ENCODE measurements at regions not wholly inside any gene's neighbourhood (a gene's known extent, or its start where the extent isn't known, plus 50 kb on each side); places are given as distances from the start of the nearest gene placed in this dataset.
A peak's percentile ranks its signal among the peaks of the same experiment; 100 is the strongest.

GRCh38 chr21:35259457-35259856 is 210.4 kb upstream of the RUNX1 start:
- ATAC-seq (no peak), DNase-seq (no peak)
- H3K36me3 ChIP-seq = no peaks in the 10 kb centered on the region
- WGBS, 4 donors = 48 to 63% (median 60%) methylated on average over 2 of the region's 2 CpGs
- H3K9me3 ChIP-seq = peaks cover 0 to 16% (median 0%) of the 10 kb centered on the region in 12 donors
- H3K4me3 ChIP-seq = no peak overlapping the region
- TF ChIP-seq CTCF (IDR thresholded peaks at IDR 0.05) (no peak), POLR2A (IDR thresholded peaks at IDR 0.05) (no peak)
- peaks cover 4 to 25% (median 18%) of the 10 kb centered on the region in 12 donors for H3K4me1 ChIP-seq
- H3K27ac ChIP-seq = no peak overlapping the region
- H3K27me3 ChIP-seq = no peaks in the 10 kb centered on the region
- intact Hi-C loops (cut with DNase I) = loop anchor here in 1 of 10 donors (5.0 kb wide), 1 partner anchor 47 kb away; no protein-coding TSS in a partner anchor

- Histone ChIP-seq H3K27ac (no peak overlapping the region), H3K4me3 (no peak overlapping the region), H3K27me3 (no peaks in the 10 kb centered on the region), H3K4me1 (peaks cover 4 to 29% (median 18%) of the 10 kb centered on the region in 12 donors), H3K9me3 (peaks cover 0 to 16% (median 0%) of the 10 kb centered on the region in 12 donors), H3K36me3 (no peaks in the 10 kb centered on the region)
- ATAC-seq = no peak
- no peak for DNase-seq
- no peak for TF ChIP-seq CTCF (IDR thresholded peaks at IDR 0.05)
- TF ChIP-seq POLR2A (IDR thresholded peaks at IDR 0.05) = no peak
- intact Hi-C loops (cut with DNase I) = loop anchor here in 1 of 10 donors (5.0 kb wide), 1 partner anchor 46 kb away; no protein-coding TSS in a partner anchor
- WGBS, 4 donors = 87 to 92% (median 88%) methylated on average over 6 of the region's 6 CpGs
Measured at GRCh38 chr21:35258521-35258920, 209.4 kb upstream of the RUNX1 start.

GRCh38 chr21:35257413-35257812 is 208.3 kb upstream of the RUNX1 start:
- Histone ChIP-seq H3K4me3 (no peak overlapping the region), H3K36me3 (no peaks in the 10 kb centered on the region), H3K4me1 (peaks cover 4 to 29% (median 18%) of the 10 kb centered on the region in 12 donors), H3K27me3 (no peaks in the 10 kb centered on the region), H3K9me3 (peaks cover 0 to 16% (median 0%) of the 10 kb centered on the region in 12 donors), H3K27ac (peak overlapping the region in 10 of 12 donors; percentile 40 to 80 (median 66))
- TF ChIP-seq CTCF (IDR thresholded peaks at IDR 0.05) = no peak
- no peak for TF ChIP-seq POLR2A (IDR thresholded peaks at IDR 0.05)
- 19 to 34% (median 29%) methylated on average over 2 of the region's 2 CpGs for WGBS, 4 donors
- intact Hi-C loops (cut with DNase I) = loop anchor here in 1 of 10 donors (5.0 kb wide), 1 partner anchor 45 kb away; no protein-coding TSS in a partner anchor
- peak; percentile 14 to 63 (median 37) for ATAC-seq
- DNase-seq = peak; percentile 32 to 81 (median 59)

- H3K36me3 ChIP-seq = no peaks in the 10 kb centered on the region
- H3K4me1 ChIP-seq = peaks cover 4 to 29% (median 18%) of the 10 kb centered on the region in 12 donors
- peak overlapping the region in 8 of 12 donors; percentile 3 to 34 (median 14) for H3K4me3 ChIP-seq
- peak overlapping the region in 11 of 12 donors; percentile 40 to 80 (median 64) for H3K27ac ChIP-seq
- peaks cover 0 to 16% (median 0%) of the 10 kb centered on the region in 12 donors for H3K9me3 ChIP-seq
- peak; percentile 81 to 94 (median 82) for DNase-seq
- no peaks in the 10 kb centered on the region for H3K27me3 ChIP-seq
- 8 to 16% (median 13%) methylated on average over 10 of the region's 10 CpGs for WGBS, 4 donors
- peak; percentile 90 to 98 (median 96) for ATAC-seq
- TF ChIP-seq CTCF (IDR thresholded peaks at IDR 0.05) = no peak
- no peak for TF ChIP-seq POLR2A (IDR thresholded peaks at IDR 0.05)
- intact Hi-C loops (cut with DNase I) = loop anchor here in 1 of 10 donors (5.0 kb wide), 1 partner anchor 44 kb away; no protein-coding TSS in a partner anchor
Measured at GRCh38 chr21:35256468-35256988, 207.4 kb upstream of the RUNX1 start.

Data from heart left ventricle (tissue), 16 donors.